ENCODE measurements at regions not wholly inside any gene's neighbourhood (a gene's known extent, or its start where the extent isn't known, plus 50 kb on each side); places are given as distances from the start of the nearest gene placed in this dataset.
"Not testable (repeated sequence)": the region's sequence is repeated elsewhere in the genome, so short reads cannot be mapped to it uniquely, and the experiment has no call there.

DNA sequence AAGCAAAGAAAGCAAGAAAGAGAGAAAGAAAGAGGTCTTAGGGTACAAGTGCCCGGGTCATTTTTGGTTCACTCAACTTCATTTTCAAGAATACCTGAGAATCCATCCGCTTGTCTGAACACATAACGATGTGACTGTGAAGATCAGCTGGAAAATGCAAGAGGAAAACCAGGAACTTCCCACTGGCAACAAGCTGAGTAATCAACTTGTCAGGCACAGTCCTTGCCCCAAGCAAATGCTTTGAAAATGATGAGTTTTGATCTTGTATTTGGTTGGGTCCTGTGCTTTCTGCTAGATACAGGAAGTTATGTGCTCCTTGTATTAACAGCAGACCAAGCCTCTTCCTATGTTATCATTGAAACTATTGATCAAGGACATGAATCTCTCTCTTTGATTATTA, 239.1 kb downstream of the ASMT start:
- intact Hi-C loops (cut with DNase I): no loop called here
- H3K27me3 ChIP-seq: peaks cover 0 to 6% (median 0%) of the 10 kb centered on the region in 4 donors
- no peaks in the 10 kb centered on the region for H3K4me1 ChIP-seq
- peaks cover 0 to 6% (median 2%) of the 10 kb centered on the region in 4 donors for H3K9me3 ChIP-seq
- no peak overlapping the region for H3K27ac ChIP-seq (replicated peaks in 1 of 4)
- H3K36me3 ChIP-seq: no peaks in the 10 kb centered on the region
- no peak overlapping the region for H3K4me3 ChIP-seq
- TF ChIP-seq POLR2A (IDR thresholded peaks at IDR 0.05; ENCODE audit: low read depth) (no peak), EP300 (IDR thresholded peaks at IDR 0.05) (no peak)
- no peak for DNase-seq (ENCODE audit: extremely low spot score)
- whole genome bisulfite sequencing: 84% methylated on average over 3 of the region's 3 CpGs

DNA sequence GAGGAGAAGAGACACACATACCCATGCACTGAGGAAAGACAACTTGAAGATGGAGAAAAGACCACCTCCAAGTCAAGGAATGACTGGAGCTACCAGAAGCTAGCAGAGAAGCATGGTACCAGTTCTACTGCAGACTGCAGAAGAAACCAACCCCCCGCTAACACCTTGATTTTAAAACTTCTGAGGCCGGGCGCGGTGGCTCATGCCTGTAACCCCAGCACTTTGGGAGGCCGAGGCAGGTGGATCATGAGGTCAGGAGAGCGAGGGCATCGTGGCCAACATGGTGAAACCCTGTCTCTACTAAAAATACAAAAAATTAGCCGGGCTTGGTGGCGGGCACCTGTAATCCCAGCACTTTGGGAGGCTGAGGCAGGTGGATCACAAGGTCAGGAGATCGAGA, 240.0 kb downstream of the ASMT start:
- H3K27ac ChIP-seq (replicated peaks in 1 of 4); intact Hi-C loops (cut with DNase I); H3K9me3 ChIP-seq; H3K4me1 ChIP-seq; H3K4me3 ChIP-seq; H3K36me3 ChIP-seq; DNase-seq (ENCODE audit: extremely low spot score): not testable (repeated sequence)
- 90% methylated on average over 10 of the region's 10 CpGs for WGBS
- H3K27me3 ChIP-seq: peaks cover 0 to 10% (median 0%) of the 10 kb centered on the region in 4 donors

DNA sequence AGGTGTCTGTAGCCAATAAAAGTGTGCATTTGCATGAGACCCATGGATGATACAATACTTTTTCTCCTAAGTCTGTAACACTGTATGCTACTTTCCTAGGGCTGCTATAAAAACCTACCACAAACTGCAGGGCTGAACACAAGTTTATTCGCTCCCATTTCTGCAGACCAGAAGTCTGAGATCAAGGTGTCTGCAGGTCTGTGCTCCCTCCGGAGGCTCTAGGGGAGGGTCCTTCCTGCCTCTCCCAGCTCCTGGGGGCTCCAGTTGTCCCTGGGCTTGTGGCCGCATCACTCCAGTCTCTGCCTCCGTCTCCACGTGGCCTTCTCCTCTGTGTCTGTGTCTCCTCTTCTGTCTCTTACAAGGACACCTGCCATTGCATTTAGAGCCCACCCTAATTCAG, 244.4 kb downstream of the ASMT start:
- H3K4me1 ChIP-seq; H3K36me3 ChIP-seq; H3K4me3 ChIP-seq; DNase-seq (ENCODE audit: extremely low spot score); H3K9me3 ChIP-seq; H3K27ac ChIP-seq (replicated peaks in 1 of 4); intact Hi-C loops (cut with DNase I): not testable (repeated sequence)
- 94% methylated on average over 5 of the region's 5 CpGs for WGBS
- H3K27me3 ChIP-seq: peaks cover 0 to 26% (median 0%) of the 10 kb centered on the region in 4 donors

DNA sequence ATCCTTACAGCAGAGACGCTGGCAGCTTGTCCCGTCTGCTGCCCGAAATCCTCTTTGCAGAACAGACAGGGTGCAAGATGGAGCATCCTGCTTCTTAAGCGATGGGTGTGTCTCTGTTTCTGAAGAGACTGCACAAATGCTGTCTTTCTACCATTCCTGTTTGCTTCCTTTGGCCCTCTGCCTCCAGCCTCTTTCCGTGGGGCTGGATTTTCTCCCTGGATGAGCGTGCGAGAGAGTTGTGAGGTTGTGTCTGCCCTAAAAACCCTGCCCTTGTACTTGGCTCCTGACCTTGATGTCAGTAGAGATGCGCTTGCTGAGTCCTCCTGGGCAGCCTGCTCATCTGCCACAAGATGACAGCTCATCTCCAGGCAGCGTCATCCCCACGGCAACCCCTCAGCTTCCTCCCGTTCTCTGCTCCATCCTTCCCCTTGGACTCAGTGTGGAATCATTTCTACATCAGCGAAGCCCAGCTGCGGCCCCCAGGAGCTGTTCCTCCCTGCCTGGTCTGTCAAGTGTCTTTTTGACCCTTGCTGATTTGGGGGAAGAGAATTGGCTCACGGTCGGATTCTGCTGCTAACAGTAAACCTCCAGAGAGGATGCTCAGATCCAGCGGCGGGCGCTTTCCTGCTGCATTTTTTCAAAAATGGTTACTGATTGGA, 246.2 kb downstream of the ASMT start:
- Histone ChIP-seq H3K27me3 (peaks cover 0 to 26% (median 0%) of the 10 kb centered on the region in 4 donors), H3K36me3 (no peaks in the 10 kb centered on the region), H3K9me3 (peaks cover 0 to 7% (median 0%) of the 10 kb centered on the region in 4 donors), H3K4me3 (no peak overlapping the region), H3K4me1 (no peaks in the 10 kb centered on the region), H3K27ac (replicated peaks in 1 of 4) (no peak overlapping the region)
- 68% methylated on average over 18 of the region's 18 CpGs for WGBS
- DNase-seq (ENCODE audit: extremely low spot score): no peak
- TF ChIP-seq POLR2AphosphoS5 (IDR thresholded peaks at IDR 0.05): no peak
- TF ChIP-seq, protein P1, sequence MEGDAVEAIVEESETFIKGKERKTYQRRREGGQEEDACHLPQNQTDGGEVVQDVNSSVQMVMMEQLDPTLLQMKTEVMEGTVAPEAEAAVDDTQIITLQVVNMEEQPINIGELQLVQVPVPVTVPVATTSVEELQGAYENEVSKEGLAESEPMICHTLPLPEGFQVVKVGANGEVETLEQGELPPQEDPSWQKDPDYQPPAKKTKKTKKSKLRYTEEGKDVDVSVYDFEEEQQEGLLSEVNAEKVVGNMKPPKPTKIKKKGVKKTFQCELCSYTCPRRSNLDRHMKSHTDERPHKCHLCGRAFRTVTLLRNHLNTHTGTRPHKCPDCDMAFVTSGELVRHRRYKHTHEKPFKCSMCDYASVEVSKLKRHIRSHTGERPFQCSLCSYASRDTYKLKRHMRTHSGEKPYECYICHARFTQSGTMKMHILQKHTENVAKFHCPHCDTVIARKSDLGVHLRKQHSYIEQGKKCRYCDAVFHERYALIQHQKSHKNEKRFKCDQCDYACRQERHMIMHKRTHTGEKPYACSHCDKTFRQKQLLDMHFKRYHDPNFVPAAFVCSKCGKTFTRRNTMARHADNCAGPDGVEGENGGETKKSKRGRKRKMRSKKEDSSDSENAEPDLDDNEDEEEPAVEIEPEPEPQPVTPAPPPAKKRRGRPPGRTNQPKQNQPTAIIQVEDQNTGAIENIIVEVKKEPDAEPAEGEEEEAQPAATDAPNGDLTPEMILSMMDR (IDR thresholded peaks at IDR 0.05): no peak
- TF ChIP-seq POLR2A (IDR thresholded peaks at IDR 0.05; ENCODE audit: low read depth): no peak
- TF ChIP-seq EP300 (IDR thresholded peaks at IDR 0.05): no peak
- intact Hi-C loops (cut with DNase I): no loop called here

DNA sequence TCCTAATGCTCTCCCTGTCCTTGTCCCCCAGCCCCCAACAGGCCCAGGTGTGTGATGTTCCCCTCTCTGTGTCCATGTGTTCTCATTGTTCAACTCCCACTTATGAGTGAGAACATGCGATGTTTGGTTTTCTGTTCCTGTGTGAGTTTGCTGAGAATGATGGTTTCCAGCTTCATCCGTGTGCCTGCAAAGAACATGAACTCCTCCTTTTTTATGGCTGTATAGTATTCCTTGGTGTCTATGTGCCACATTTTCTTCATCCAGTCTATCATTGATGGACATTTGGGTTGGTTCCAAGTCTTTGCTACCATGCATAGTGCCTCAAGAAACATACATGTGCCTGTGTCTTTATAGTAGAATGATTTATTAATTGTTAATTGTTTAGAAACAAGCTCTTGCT, 249.1 kb downstream of the ASMT start:
- WGBS: 100% methylated on average over 2 of the region's 2 CpGs
- peaks cover 0 to 26% (median 0%) of the 10 kb centered on the region in 4 donors for H3K27me3 ChIP-seq
- H3K4me3 ChIP-seq; DNase-seq (ENCODE audit: extremely low spot score); H3K9me3 ChIP-seq; H3K27ac ChIP-seq (replicated peaks in 1 of 4); H3K36me3 ChIP-seq; H3K4me1 ChIP-seq; intact Hi-C loops (cut with DNase I): not testable (repeated sequence)

DNA sequence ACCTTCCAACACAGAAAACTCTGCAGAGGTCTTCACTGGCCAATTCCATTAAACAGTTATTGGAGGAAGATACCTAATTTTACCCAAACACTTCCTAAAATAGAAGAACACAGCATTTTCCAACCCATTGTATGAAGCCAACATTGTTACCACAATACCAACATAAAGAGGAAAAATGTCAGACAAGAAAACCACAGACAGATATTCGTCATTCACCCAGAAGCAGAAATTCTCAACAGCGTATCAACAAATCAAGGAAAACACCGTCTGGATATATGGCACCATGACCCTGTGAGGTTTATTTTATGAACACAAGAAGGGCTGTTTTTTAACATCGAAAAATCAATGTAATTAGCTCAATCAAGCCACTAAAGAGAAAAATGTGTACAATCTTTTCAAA, 255.6 kb downstream of the ASMT start:
- Histone ChIP-seq H3K27ac (replicated peaks in 1 of 4) (no peak overlapping the region), H3K36me3 (no peaks in the 10 kb centered on the region), H3K27me3 (no peaks in the 10 kb centered on the region), H3K9me3 (peaks cover 0 to 6% (median 2%) of the 10 kb centered on the region in 4 donors), H3K4me1 (no peaks in the 10 kb centered on the region), H3K4me3 (no peak overlapping the region)
- no peak for DNase-seq (ENCODE audit: extremely low spot score)
- WGBS: 47% methylated on average over 4 of the region's 4 CpGs
- TF ChIP-seq POLR2AphosphoS5 (IDR thresholded peaks at IDR 0.05): no peak
- no peak for TF ChIP-seq POLR2A (IDR thresholded peaks at IDR 0.05; ENCODE audit: low read depth)
- TF ChIP-seq, protein P1 (IDR thresholded peaks at IDR 0.05): no peak
- TF ChIP-seq EP300 (IDR thresholded peaks at IDR 0.05): no peak
- intact Hi-C loops (cut with DNase I): no loop called here

DNA sequence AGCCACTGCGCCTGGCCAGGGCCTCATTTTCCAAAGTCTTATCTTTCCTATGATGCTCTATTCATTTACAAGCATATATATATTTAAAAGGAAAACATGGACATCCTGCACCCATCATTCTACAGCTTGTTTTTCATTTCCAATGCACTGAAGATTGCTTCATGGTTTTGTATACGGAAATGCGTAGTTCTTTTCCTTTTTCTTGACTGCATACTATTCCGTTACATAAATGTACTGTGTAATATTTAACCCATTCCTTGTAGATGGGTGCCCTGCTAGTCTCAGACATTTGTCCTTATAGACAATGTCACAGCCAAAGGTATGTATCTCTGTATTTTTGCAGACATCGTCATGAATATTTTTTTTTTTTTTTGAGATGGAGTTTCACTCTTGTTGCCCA, 257.0 kb downstream of the ASMT start:
- intact Hi-C loops (cut with DNase I): no loop called here
- WGBS: 91% methylated on average over 5 of the region's 5 CpGs

More for the DNA sequence above, 257.0 kb downstream of the ASMT start:
- Histone ChIP-seq H3K27ac (replicated peaks in 1 of 4) (no peak overlapping the region), H3K4me3 (no peak overlapping the region), H3K9me3 (peaks cover 0 to 6% (median 2%) of the 10 kb centered on the region in 4 donors), H3K36me3 (no peaks in the 10 kb centered on the region), H3K4me1 (no peaks in the 10 kb centered on the region), H3K27me3 (peaks cover 0 to 7% (median 2%) of the 10 kb centered on the region in 4 donors)
- TF ChIP-seq POLR2AphosphoS5 (IDR thresholded peaks at IDR 0.05): no peak
- no peak for TF ChIP-seq EP300 (IDR thresholded peaks at IDR 0.05)
- TF ChIP-seq, protein P1 (IDR thresholded peaks at IDR 0.05): no peak
- no peak for TF ChIP-seq POLR2A (IDR thresholded peaks at IDR 0.05; ENCODE audit: low read depth)
- no peak for DNase-seq (ENCODE audit: extremely low spot score)

All from esophagus muscularis mucosa (tissue), 4 donors.